GM12865 (cell line): ENCODE measurements at regions not wholly inside any gene's neighbourhood (a gene's known extent, or its start where the extent isn't known, plus 50 kb on each side); places are given as distances from the start of the nearest gene placed in this dataset.
A peak's percentile ranks its signal among the peaks of the same experiment; 100 is the strongest.

Source experiments
- DNase-seq: peaks from one replicate; pipeline ENCODE4 v3.0.0; 2010; ENCODE audit warnings: low read depth
- H3K4me3 ChIP-seq: 2 replicates; pipeline ENCODE4 v1.5.1; 2011; ENCODE audit warnings: mild to moderate bottlenecking, low read depth, low read length, control low read depth
- CTCF ChIP-seq: IDR thresholded peaks from 2 replicates; pipeline ENCODE4 v1.5.1; 2011; ENCODE audit warnings: low read length, control low read depth, low read depth, inconsistent platforms; ENCODE audit not compliant: insufficient read depth; ENCODE audit errors: missing control alignments

GRCh38 chr6:152863618-152864326, 113.2 kb downstream of the VIP start:
- peak; percentile 77 for DNase-seq
- peak; percentile 64 for TF ChIP-seq CTCF
- no peak overlapping the region for H3K4me3 ChIP-seq

- no peak overlapping the region for H3K4me3 ChIP-seq
- no peak for DNase-seq
- TF ChIP-seq CTCF = no peak
These were observed 108.6 kb downstream of the FBXO5 start for GRCh38 chr6:152874267-152874666.

- TF ChIP-seq CTCF = no peak
- no peak overlapping the region for H3K4me3 ChIP-seq
- DNase-seq = no peak
These were observed 107.8 kb downstream of the FBXO5 start for GRCh38 chr6:152874846-152875568.

- H3K4me3 ChIP-seq = no peak overlapping the region
- DNase-seq = no peak
- TF ChIP-seq CTCF = no peak
These were observed 103.2 kb downstream of the FBXO5 start for GRCh38 chr6:152879681-152880080.

- no peak for DNase-seq
- TF ChIP-seq CTCF = no peak
- H3K4me3 ChIP-seq = no peak overlapping the region
These were observed 89.7 kb downstream of the FBXO5 start for GRCh38 chr6:152893187-152893586.

GRCh38 chr6:152896923-152897322, 85.9 kb downstream of the FBXO5 start:
- no peak for TF ChIP-seq CTCF
- no peak overlapping the region for H3K4me3 ChIP-seq
- no peak for DNase-seq
